IgD-negative memory B cell (primary cell): ENCODE measurements at regions not wholly inside any gene's neighbourhood (a gene's known extent, or its start where the extent isn't known, plus 50 kb on each side); places are given as distances from the start of the nearest gene placed in this dataset.
"Not testable (repeated sequence)": the region's sequence is repeated elsewhere in the genome, so short reads cannot be mapped to it uniquely, and the experiment has no call there.

ENCODE experiments used
- H3K27ac Mint-ChIP-seq, 3 donors: one replicate each; pipeline ENCODE4 v1.8.0; 2020 to 2022; ENCODE audit warnings: mild to moderate bottlenecking in 3 of 3, mixed read lengths in 3 of 3, moderate library complexity in 1 of 3
- H3K27me3 Mint-ChIP-seq: one replicate; pipeline ENCODE4 v1.8.0; 2021; ENCODE audit warnings: mixed read lengths
- H3K36me3 Mint-ChIP-seq: one replicate; pipeline ENCODE4 v1.8.0; 2020; ENCODE audit warnings: mild to moderate bottlenecking, mixed read lengths
- H3K4me1 Mint-ChIP-seq, 3 donors: one replicate each; pipeline ENCODE4 v1.8.0; 2020 to 2022; ENCODE audit warnings: mixed read lengths in 3 of 3, mild to moderate bottlenecking in 1 of 3
- H3K4me3 Mint-ChIP-seq, 4 donors: one replicate each; pipeline ENCODE4 v1.8.0; 2020 to 2022; ENCODE audit warnings: mild to moderate bottlenecking in 4 of 4, mixed read lengths in 4 of 4, moderate library complexity in 3 of 4
- H3K9me3 Mint-ChIP-seq, 3 donors: one replicate each; pipeline ENCODE4 v1.8.0; 2020 to 2021; ENCODE audit warnings: mixed read lengths in 3 of 3, mild to moderate bottlenecking in 1 of 3

DNA sequence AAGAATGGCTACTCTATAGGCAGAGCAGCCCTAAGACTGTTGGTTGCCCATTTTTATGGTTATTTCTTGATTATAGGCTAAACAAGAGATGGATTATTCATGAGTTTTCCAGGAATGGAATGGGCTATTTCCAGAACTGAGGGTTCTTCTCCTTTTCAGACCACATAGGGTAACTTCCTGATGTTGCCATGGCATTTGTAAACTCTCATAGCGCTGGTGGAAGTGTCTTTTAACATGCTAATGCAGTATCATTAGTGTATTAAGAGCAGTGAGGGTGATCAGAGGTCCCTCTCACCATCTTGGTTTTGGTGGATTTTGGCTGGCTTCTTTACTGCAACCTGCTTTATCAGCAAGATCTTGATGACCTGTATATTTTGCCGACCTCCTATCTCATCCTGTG, 904.6 kb upstream of the FBXO33 start:
- Mint-ChIP-seq H3K4me1 (no peaks in the 10 kb centered on the region), H3K27me3 (no peaks in the 10 kb centered on the region), H3K36me3 (no peaks in the 10 kb centered on the region), H3K9me3 (peaks cover 0 to 13% (median 3%) of the 10 kb centered on the region in 3 donors), H3K4me3 (no peak overlapping the region), H3K27ac (no peak overlapping the region)

DNA sequence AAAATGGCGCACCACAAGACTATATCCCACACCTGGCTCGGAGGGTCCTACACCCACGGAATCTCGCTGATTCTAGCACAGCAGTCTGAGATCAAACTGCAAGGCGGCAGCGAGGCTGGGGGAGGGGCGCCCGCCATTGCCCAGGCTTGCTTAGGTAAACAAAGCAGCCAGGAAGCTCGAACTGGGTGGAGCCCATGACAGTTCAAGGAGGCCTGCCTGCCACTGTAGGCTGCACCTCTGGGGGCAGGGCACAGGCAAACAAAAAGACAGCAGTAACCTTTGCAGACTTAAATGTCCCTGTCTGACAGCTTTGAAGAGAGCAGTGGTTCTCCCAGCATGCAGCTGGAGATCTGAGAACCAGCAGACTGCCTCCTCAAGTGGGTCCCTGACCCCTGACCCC, 894.3 kb upstream of the FBXO33 start:
- H3K9me3 Mint-ChIP-seq, H3K27ac Mint-ChIP-seq, H3K4me3 Mint-ChIP-seq, H3K4me1 Mint-ChIP-seq, H3K27me3 Mint-ChIP-seq, H3K36me3 Mint-ChIP-seq: not testable (repeated sequence)

GRCh38 chr14:40318211-40318719, 886.0 kb upstream of the FBXO33 start:
- Mint-ChIP-seq H3K27ac (no peak overlapping the region), H3K4me3 (no peak overlapping the region), H3K36me3 (no peaks in the 10 kb centered on the region), H3K4me1 (peaks cover 0 to 3% (median 0%) of the 10 kb centered on the region in 3 donors), H3K9me3 (peaks cover 0 to 7% (median 4%) of the 10 kb centered on the region in 3 donors), H3K27me3 (no peaks in the 10 kb centered on the region)

DNA sequence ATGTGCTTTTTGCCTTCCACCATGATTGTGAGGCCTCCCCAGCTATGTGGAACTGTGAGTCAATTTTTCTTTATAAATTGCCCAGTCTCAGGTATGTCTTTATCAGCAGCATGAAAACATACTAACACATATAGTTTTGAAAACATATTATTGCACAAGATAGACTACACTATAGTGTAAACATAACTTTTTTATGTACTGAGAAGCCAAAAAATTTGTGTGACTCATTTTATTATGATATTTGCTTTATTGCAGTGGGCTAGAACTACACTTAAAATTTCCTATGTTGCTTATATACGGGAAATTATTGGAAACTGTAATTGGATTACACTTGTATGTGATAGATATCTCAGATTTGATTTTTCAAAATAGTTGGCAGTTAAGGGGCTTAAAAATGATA, 885.5 kb upstream of the FBXO33 start:
- Mint-ChIP-seq H3K4me3 (no peak overlapping the region), H3K4me1 (peaks cover 0 to 3% (median 0%) of the 10 kb centered on the region in 3 donors), H3K27me3 (no peaks in the 10 kb centered on the region), H3K36me3 (no peaks in the 10 kb centered on the region), H3K27ac (no peak overlapping the region), H3K9me3 (peaks cover 0 to 7% (median 2%) of the 10 kb centered on the region in 3 donors)

GRCh38 chr14:40312296-40312695, 880.1 kb upstream of the FBXO33 start:
- Mint-ChIP-seq H3K36me3 (no peaks in the 10 kb centered on the region), H3K27ac (no peak overlapping the region), H3K27me3 (no peaks in the 10 kb centered on the region), H3K4me1 (peaks cover 0 to 2% (median 0%) of the 10 kb centered on the region in 3 donors), H3K4me3 (no peak overlapping the region), H3K9me3 (peaks cover 0 to 2% (median 0%) of the 10 kb centered on the region in 3 donors)

DNA sequence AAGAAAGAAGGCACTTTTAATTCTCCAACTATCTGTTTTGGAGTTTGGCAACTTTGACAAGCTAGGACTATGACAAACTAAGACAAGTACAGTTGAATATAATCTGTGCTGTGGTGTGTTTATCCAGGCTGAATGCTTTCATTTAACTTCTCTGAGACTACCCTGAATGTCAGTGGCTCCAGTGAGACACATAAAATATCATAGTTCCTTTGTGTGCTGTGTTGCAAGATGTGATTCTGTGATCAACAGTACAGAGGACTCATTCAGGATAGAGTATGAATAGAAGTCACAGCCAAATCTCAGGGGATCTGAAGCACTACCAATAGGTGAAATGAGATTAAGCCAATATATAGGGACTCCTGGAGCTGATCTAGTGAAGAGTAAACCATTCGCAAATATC, 876.9 kb upstream of the FBXO33 start:
- no peak overlapping the region for H3K4me3 Mint-ChIP-seq
- peaks cover 0 to 2% (median 0%) of the 10 kb centered on the region in 3 donors for H3K9me3 Mint-ChIP-seq
- no peaks in the 10 kb centered on the region for H3K27me3 Mint-ChIP-seq
- H3K4me1 Mint-ChIP-seq = no peaks in the 10 kb centered on the region
- no peaks in the 10 kb centered on the region for H3K36me3 Mint-ChIP-seq
- H3K27ac Mint-ChIP-seq = no peak overlapping the region

DNA sequence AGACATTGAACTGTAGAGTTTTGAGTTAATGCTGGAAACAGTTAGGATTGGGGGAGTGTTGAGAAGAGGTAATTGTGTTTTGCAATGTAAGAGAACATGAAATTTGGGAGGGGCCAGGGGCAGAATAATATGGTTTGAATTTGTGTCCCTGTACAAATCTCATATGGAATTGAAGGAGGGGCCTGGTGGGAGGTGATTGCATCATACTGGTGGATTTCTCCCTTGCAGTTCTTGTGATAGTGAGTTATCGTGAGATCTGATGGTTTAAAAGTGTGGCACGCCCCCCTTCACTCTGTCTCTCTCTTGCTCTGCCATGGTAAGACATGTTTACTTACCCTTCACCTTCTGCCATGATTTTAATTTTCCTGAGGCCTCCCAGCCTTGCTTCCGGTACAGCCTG, 876.0 kb upstream of the FBXO33 start:
- Mint-ChIP-seq H3K9me3 (peaks cover 0 to 2% (median 0%) of the 10 kb centered on the region in 3 donors), H3K27me3 (no peaks in the 10 kb centered on the region), H3K27ac (no peak overlapping the region), H3K4me1 (no peaks in the 10 kb centered on the region), H3K36me3 (no peaks in the 10 kb centered on the region), H3K4me3 (no peak overlapping the region)

- H3K4me3 Mint-ChIP-seq = no peak overlapping the region
- H3K27ac Mint-ChIP-seq = no peak overlapping the region
- peaks cover 0 to 7% (median 5%) of the 10 kb centered on the region in 3 donors for H3K4me1 Mint-ChIP-seq
- no peaks in the 10 kb centered on the region for H3K36me3 Mint-ChIP-seq
- no peaks in the 10 kb centered on the region for H3K27me3 Mint-ChIP-seq
- peaks cover 5 to 12% (median 6%) of the 10 kb centered on the region in 3 donors for H3K9me3 Mint-ChIP-seq
These were observed 864.6 kb upstream of the FBXO33 start for GRCh38 chr14:40296821-40297220.

DNA sequence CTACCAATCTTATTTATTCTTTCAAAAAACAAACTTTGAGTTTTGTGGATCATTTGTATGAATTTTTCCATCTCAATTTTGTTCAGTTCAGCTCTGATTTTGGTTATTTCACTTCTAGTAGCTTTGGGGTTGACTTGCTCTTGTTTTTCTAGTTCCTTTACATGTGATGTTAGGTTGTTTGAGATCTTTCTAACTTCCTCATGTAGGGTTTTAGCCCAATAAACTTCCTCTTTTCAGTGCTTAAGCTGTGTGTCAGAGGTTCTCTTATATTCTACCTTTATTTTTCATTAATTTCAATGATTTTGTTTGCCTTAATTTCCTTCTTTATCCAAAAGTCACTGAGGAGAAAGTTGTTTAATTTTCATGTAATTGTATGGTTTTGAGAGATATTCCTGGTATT, 860.4 kb upstream of the FBXO33 start:
- Mint-ChIP-seq H3K27ac (peak overlapping the region in 1 of 3 donors; percentile 77), H3K9me3 (peaks cover 2 to 18% (median 5%) of the 10 kb centered on the region in 3 donors), H3K4me3 (peak overlapping the region in 2 of 4 donors; percentile 42 to 55), H3K27me3 (no peaks in the 10 kb centered on the region), H3K36me3 (no peaks in the 10 kb centered on the region), H3K4me1 (peaks cover 0 to 7% (median 5%) of the 10 kb centered on the region in 3 donors)

DNA sequence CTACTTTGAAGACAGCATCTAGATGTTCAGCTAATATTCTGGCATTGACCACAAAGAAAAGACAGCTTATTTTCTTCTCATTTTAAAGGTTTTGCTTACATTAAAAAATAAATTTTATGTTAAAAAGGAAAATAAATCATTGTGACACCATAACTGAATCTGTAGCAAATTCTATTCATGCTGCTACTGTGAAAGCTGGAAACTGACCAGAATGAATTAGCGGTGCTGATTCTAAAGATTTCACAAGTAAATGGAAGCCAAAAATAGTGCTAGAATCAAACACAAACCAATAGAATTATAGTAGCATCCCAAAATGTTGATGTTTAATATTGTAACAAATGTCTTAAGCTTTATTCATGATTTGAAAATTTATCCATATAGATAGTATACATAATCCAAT, 850.0 kb upstream of the FBXO33 start:
- peaks cover 2% of the 10 kb centered on the region for H3K27me3 Mint-ChIP-seq
- no peaks in the 10 kb centered on the region for H3K4me1 Mint-ChIP-seq
- H3K27ac Mint-ChIP-seq = no peak overlapping the region
- no peaks in the 10 kb centered on the region for H3K36me3 Mint-ChIP-seq
- no peak overlapping the region for H3K4me3 Mint-ChIP-seq
- peaks cover 0 to 5% (median 5%) of the 10 kb centered on the region in 3 donors for H3K9me3 Mint-ChIP-seq

- Mint-ChIP-seq H3K27ac (no peak overlapping the region), H3K4me1 (no peaks in the 10 kb centered on the region), H3K36me3 (no peaks in the 10 kb centered on the region), H3K4me3 (no peak overlapping the region), H3K9me3 (peaks cover 0 to 3% (median 0%) of the 10 kb centered on the region in 3 donors), H3K27me3 (peaks cover 2% of the 10 kb centered on the region)
These were observed 848.4 kb upstream of the FBXO33 start for GRCh38 chr14:40280652-40281051.

DNA sequence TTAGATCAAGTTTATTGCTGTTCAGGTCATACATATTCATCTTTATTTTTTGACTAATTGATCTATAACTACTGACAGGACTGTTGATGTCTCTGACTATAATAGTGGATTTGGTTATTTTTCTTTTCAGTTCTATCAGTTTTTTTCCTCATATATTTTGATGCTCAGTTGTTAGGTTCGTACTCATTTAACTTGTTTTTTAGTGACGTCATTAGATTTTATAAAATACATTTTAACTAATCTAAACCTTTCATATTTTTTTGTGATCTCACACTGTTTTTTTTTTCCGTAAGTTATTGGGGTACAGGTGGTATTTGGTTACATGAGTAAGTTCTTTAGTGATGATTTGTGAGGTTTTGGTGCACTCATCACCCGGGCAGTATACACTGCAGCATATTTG, 841.2 kb upstream of the FBXO33 start:
- Mint-ChIP-seq H3K27ac (peak overlapping the region in 1 of 3 donors; percentile 27), H3K36me3 (no peaks in the 10 kb centered on the region), H3K9me3 (peaks cover 0 to 5% (median 3%) of the 10 kb centered on the region in 3 donors), H3K4me1 (no peaks in the 10 kb centered on the region), H3K27me3 (no peaks in the 10 kb centered on the region), H3K4me3 (no peak overlapping the region)

GRCh38 chr14:40271480-40271879, 839.2 kb upstream of the FBXO33 start:
- H3K36me3 Mint-ChIP-seq = no peaks in the 10 kb centered on the region
- H3K27ac Mint-ChIP-seq = no peak overlapping the region
- H3K27me3 Mint-ChIP-seq = no peaks in the 10 kb centered on the region
- H3K9me3 Mint-ChIP-seq = peaks cover 0 to 5% (median 3%) of the 10 kb centered on the region in 3 donors
- no peaks in the 10 kb centered on the region for H3K4me1 Mint-ChIP-seq
- H3K4me3 Mint-ChIP-seq = no peak overlapping the region

GRCh38 chr14:40269436-40269835, 837.2 kb upstream of the FBXO33 start:
- H3K4me3 Mint-ChIP-seq = no peak overlapping the region
- no peak overlapping the region for H3K27ac Mint-ChIP-seq
- no peaks in the 10 kb centered on the region for H3K4me1 Mint-ChIP-seq
- no peaks in the 10 kb centered on the region for H3K27me3 Mint-ChIP-seq
- H3K36me3 Mint-ChIP-seq = no peaks in the 10 kb centered on the region
- H3K9me3 Mint-ChIP-seq = peaks cover 0 to 9% (median 5%) of the 10 kb centered on the region in 3 donors

- Mint-ChIP-seq H3K27ac (no peak overlapping the region), H3K4me1 (no peaks in the 10 kb centered on the region), H3K27me3 (no peaks in the 10 kb centered on the region), H3K36me3 (no peaks in the 10 kb centered on the region), H3K4me3 (no peak overlapping the region), H3K9me3 (peaks cover 0 to 4% (median 2%) of the 10 kb centered on the region in 3 donors)
These were observed 836.0 kb upstream of the FBXO33 start for GRCh38 chr14:40268236-40268635.

DNA sequence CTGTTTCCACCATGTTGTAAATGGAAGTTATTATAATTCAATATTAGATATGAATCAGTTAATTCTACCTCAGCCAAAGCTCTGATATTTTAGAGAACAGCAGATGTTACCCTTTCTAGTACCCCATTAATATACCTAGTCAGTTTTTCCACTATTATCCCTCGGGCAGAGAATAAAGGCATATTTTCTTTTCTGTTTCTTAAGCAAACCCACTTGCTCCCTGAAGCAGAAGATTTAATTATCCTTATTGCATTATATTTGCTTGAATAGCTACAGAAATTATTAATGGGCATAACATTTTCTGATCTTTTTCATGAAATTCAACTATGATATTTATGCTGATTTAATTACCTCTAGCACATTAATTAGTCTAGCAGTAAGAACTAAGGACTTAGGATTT, 832.9 kb upstream of the FBXO33 start:
- no peak overlapping the region for H3K27ac Mint-ChIP-seq
- H3K4me1 Mint-ChIP-seq = no peaks in the 10 kb centered on the region
- H3K27me3 Mint-ChIP-seq = no peaks in the 10 kb centered on the region
- H3K9me3 Mint-ChIP-seq = peaks cover 0 to 4% (median 2%) of the 10 kb centered on the region in 3 donors
- no peak overlapping the region for H3K4me3 Mint-ChIP-seq
- H3K36me3 Mint-ChIP-seq = no peaks in the 10 kb centered on the region
